ENCODE measurements at regions not wholly inside any gene's neighbourhood (a gene's known extent, or its start where the extent isn't known, plus 50 kb on each side); places are given as distances from the start of the nearest gene placed in this dataset.

DNA sequence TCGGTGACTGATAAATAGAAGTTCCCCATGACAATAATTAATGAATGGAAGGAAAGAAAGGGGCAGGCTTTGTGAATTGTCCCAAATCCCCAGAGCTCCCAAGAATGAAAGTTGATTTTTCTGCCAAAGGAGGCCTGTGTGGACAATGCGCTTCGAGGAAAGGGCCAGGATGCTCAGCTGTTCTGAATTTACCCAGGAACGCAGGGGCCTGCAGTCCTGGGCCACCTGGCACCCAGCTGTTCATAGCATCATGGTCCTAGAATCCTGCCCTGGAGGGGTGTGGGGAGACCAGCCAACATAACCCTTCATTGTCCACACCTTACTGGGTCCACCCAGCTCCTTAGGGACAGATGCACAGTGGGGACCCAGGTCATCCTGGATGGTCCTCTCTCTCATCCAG is 587.5 kb downstream of the BCL11B start:
- TF ChIP-seq POLR2A (IDR thresholded peaks at IDR 0.05; ENCODE audit: low read depth, low read length) = no peak
- TF ChIP-seq, protein P1, sequence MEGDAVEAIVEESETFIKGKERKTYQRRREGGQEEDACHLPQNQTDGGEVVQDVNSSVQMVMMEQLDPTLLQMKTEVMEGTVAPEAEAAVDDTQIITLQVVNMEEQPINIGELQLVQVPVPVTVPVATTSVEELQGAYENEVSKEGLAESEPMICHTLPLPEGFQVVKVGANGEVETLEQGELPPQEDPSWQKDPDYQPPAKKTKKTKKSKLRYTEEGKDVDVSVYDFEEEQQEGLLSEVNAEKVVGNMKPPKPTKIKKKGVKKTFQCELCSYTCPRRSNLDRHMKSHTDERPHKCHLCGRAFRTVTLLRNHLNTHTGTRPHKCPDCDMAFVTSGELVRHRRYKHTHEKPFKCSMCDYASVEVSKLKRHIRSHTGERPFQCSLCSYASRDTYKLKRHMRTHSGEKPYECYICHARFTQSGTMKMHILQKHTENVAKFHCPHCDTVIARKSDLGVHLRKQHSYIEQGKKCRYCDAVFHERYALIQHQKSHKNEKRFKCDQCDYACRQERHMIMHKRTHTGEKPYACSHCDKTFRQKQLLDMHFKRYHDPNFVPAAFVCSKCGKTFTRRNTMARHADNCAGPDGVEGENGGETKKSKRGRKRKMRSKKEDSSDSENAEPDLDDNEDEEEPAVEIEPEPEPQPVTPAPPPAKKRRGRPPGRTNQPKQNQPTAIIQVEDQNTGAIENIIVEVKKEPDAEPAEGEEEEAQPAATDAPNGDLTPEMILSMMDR (IDR thresholded peaks at IDR 0.05; ENCODE audit: extremely low read depth in 1 of 2, insufficient read depth in 1 of 2, low read depth in 1 of 2, low read length in 2 of 2) = no peak
- TF ChIP-seq POLR2AphosphoS5 (IDR thresholded peaks at IDR 0.05; ENCODE audit: insufficient read depth, low read depth, low read length) = no peak
